ENCODE measurements at regions not wholly inside any gene's neighbourhood (a gene's known extent, or its start where the extent isn't known, plus 50 kb on each side); places are given as distances from the start of the nearest gene placed in this dataset.

GRCh38 chr12:111201495-111202236, 167.2 kb downstream of the PHETA1 start:
- TF ChIP-seq CTCF (IDR thresholded peaks at IDR 0.05) (no peak), POLR2AphosphoS5 (IDR thresholded peaks at IDR 0.05) (no peak)
